ENCODE measurements at regions not wholly inside any gene's neighbourhood (a gene's known extent, or its start where the extent isn't known, plus 50 kb on each side); places are given as distances from the start of the nearest gene placed in this dataset.

DNA sequence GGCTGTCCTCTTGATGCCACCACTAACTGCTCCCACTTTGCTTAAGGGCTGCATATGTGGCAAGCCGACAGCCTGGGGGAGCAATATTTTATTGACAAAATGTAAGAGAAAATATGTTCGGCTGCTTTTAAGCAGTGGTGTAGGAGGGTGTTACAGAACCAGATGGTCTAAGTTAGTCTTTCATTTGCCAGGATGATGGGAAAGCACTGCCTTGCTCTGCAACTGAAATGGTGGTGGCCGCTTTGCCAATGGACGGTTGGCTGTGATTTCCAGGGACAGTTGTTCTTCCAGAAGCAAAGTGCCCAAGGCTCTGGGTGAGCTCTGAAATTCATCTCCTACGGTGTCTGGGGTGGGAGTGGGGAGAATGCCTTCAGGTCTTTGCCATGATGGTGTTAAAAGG, 469.3 kb downstream of the TOX3 start:
- TF ChIP-seq, protein P1, sequence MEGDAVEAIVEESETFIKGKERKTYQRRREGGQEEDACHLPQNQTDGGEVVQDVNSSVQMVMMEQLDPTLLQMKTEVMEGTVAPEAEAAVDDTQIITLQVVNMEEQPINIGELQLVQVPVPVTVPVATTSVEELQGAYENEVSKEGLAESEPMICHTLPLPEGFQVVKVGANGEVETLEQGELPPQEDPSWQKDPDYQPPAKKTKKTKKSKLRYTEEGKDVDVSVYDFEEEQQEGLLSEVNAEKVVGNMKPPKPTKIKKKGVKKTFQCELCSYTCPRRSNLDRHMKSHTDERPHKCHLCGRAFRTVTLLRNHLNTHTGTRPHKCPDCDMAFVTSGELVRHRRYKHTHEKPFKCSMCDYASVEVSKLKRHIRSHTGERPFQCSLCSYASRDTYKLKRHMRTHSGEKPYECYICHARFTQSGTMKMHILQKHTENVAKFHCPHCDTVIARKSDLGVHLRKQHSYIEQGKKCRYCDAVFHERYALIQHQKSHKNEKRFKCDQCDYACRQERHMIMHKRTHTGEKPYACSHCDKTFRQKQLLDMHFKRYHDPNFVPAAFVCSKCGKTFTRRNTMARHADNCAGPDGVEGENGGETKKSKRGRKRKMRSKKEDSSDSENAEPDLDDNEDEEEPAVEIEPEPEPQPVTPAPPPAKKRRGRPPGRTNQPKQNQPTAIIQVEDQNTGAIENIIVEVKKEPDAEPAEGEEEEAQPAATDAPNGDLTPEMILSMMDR (conservative IDR thresholded peaks at IDR 0.05; ENCODE audit: low read length): no peak
- TF ChIP-seq EZH2phosphoT487 (IDR thresholded peaks at IDR 0.05; ENCODE audit: borderline replicate concordance): no peak
